CD4-positive, alpha-beta T cell treated with Interleukin-17A for 1 hour (primary cell): ENCODE measurements at regions not wholly inside any gene's neighbourhood (a gene's known extent, or its start where the extent isn't known, plus 50 kb on each side); places are given as distances from the start of the nearest gene placed in this dataset.

Experiments used
- DNase-seq: peaks from one replicate; pipeline ENCODE4 v3.0.0-alpha.2; 2020

GRCh38 chr15:73001840-73002239 is 50.4 kb upstream of the NEO1 start:
- DNase-seq = no peak

- no peak for DNase-seq
Observed at GRCh38 chr15:73000293-73000692, 52.0 kb upstream of the NEO1 start.

GRCh38 chr15:72999586-72999985 is 52.7 kb upstream of the NEO1 start:
- no peak for DNase-seq

GRCh38 chr15:72998681-72999466 is 53.4 kb upstream of the NEO1 start:
- no peak for DNase-seq

- DNase-seq = no peak
Observed at GRCh38 chr15:72998226-72998625, 54.0 kb upstream of the NEO1 start.

GRCh38 chr15:72995849-72996248 is 56.4 kb upstream of the NEO1 start:
- no peak for DNase-seq

GRCh38 chr15:72994534-72995177 is 57.6 kb upstream of the NEO1 start:
- DNase-seq = no peak

GRCh38 chr15:72992841-72993252 is 59.4 kb upstream of the NEO1 start:
- no peak for DNase-seq

- DNase-seq = no peak
Observed at GRCh38 chr15:72991026-72991425, 61.2 kb upstream of the NEO1 start.

- no peak for DNase-seq
Observed at GRCh38 chr15:72983801-72984545, 68.3 kb upstream of the NEO1 start.

- no peak for DNase-seq
Observed at GRCh38 chr15:72982714-72983113, 69.5 kb upstream of the NEO1 start.

GRCh38 chr15:72980661-72981060 is 71.6 kb upstream of the NEO1 start:
- no peak for DNase-seq

- DNase-seq = no peak
Observed at GRCh38 chr15:72979791-72980190, 72.5 kb upstream of the NEO1 start.

- DNase-seq = no peak
Observed at GRCh38 chr15:72979308-72979707, 73.0 kb upstream of the NEO1 start.

- DNase-seq = no peak
Observed at GRCh38 chr15:72978223-72978622, 74.0 kb upstream of the NEO1 start.

GRCh38 chr15:72972362-72972761 is 79.9 kb upstream of the NEO1 start:
- DNase-seq = no peak

- DNase-seq = no peak
Observed at GRCh38 chr15:72971766-72972165, 80.5 kb upstream of the NEO1 start.

- no peak for DNase-seq
Observed at GRCh38 chr15:72970933-72971760, 81.1 kb upstream of the NEO1 start.

- no peak for DNase-seq
Observed at GRCh38 chr15:72968531-72968922, 83.7 kb upstream of the NEO1 start.

- DNase-seq = no peak
Observed at GRCh38 chr15:72967811-72968530, 84.3 kb upstream of the NEO1 start.

GRCh38 chr15:72967397-72967796 is 84.9 kb upstream of the NEO1 start:
- DNase-seq = no peak

GRCh38 chr15:72966641-72967040 is 85.6 kb upstream of the NEO1 start:
- no peak for DNase-seq
